ENCODE measurements at regions not wholly inside any gene's neighbourhood (a gene's known extent, or its start where the extent isn't known, plus 50 kb on each side); places are given as distances from the start of the nearest gene placed in this dataset.
"Not testable (repeated sequence)": the region's sequence is repeated elsewhere in the genome, so short reads cannot be mapped to it uniquely, and the experiment has no call there.

DNA sequence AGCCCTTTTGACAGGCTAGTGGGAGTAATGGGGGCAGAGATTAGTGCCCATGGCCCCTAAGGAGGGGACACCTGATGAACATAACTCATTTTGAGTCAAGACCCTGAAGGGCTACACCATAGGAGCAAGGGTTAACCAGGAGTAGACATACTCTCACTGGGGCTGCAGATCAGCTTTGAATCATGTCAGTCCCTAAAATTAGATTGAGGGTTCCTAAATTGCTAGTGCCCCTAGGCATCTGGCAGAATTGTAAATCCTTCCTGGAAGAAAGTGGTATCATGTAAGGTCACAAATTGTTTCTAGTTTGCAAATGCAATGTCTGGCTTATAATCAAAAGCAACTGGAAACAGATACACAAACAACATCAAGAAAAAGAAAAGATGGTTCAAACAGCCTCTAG, 52.1 kb upstream of the LRRC37A2 start:
- intact Hi-C loops (cut with micrococcal nuclease); BruUV-seq (replicated peaks); DNase-seq (ENCODE audit: low read depth, low spot score): not testable (repeated sequence)

DNA sequence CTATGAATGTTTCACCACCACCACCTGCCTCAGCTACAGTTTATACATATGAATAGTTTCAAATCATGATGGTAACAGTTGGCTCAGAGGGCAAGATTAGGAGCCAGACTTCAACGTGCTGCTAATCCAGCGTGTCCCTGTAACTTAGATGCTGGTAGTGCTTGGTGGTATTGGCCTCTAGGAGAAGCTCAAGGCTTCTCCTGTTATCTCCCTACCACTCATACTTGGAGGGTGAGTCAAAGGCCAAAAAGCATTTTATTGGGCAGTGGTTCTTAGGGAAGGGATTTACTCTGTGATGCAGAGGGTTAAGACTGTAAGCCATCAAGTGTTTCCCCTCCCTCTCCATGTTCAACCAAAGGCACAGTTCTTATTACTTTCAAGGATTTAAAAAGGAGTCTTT, 57.2 kb upstream of the LRRC37A2 start:
- H3K4me1 ChIP-seq (ENCODE audit: control insufficient read depth in 1 of 2, insufficient read depth in 2 of 2, low read length in 2 of 2); BruUV-seq (replicated peaks); H3K4me2 ChIP-seq (ENCODE audit: low read length); H3K9me2 ChIP-seq (ENCODE audit: insufficient read depth); H4K20me1 ChIP-seq (ENCODE audit: insufficient read depth); H3K27me3 ChIP-seq (ENCODE audit: insufficient read depth, low read length); CTCF ChIA-PET; intact Hi-C loops (cut with micrococcal nuclease); H3K9ac ChIP-seq (ENCODE audit: low read length); H3K27ac ChIP-seq (ENCODE audit: low read depth, low read length); RAD21 ChIA-PET (ENCODE audit: low non-redundant PET in 1 of 2, low total read pairs in 2 of 2, uncharacterized antibody in 2 of 2, unreplicated experiment in 2 of 2); POLR2A ChIA-PET; H2AFZ ChIP-seq (ENCODE audit: low read depth, low read length, poor library complexity, severe bottlenecking); H3K79me2 ChIP-seq (ENCODE audit: insufficient read depth, low read length); H3K9me3 ChIP-seq (ENCODE audit: control insufficient read depth in 1 of 2, insufficient read depth in 1 of 2, low read depth in 1 of 2, low read length in 2 of 2); H3K4me3 ChIP-seq (replicated peaks in 1 of 2; ENCODE audit: low read depth in 1 of 2, low read length in 2 of 2); H3K36me3 ChIP-seq (ENCODE audit: control insufficient read depth in 1 of 2, insufficient read depth in 2 of 2, low read length in 2 of 2); DNase-seq (ENCODE audit: low read depth, low spot score): not testable (repeated sequence)
- peak; percentile 70 for ATAC-seq

More for the DNA sequence above, 52.1 kb upstream of the LRRC37A2 start:
- H3K9me2 ChIP-seq (ENCODE audit: insufficient read depth); POLR2A ChIA-PET; H3K27me3 ChIP-seq (ENCODE audit: insufficient read depth, low read length); H3K4me1 ChIP-seq (ENCODE audit: control insufficient read depth in 1 of 2, insufficient read depth in 2 of 2, low read length in 2 of 2); H4K20me1 ChIP-seq (ENCODE audit: insufficient read depth); H3K9me3 ChIP-seq (ENCODE audit: control insufficient read depth in 1 of 2, insufficient read depth in 1 of 2, low read depth in 1 of 2, low read length in 2 of 2); RAD21 ChIA-PET (ENCODE audit: low non-redundant PET in 1 of 2, low total read pairs in 2 of 2, uncharacterized antibody in 2 of 2, unreplicated experiment in 2 of 2); H3K4me3 ChIP-seq (replicated peaks in 1 of 2; ENCODE audit: low read depth in 1 of 2, low read length in 2 of 2); H3K36me3 ChIP-seq (ENCODE audit: control insufficient read depth in 1 of 2, insufficient read depth in 2 of 2, low read length in 2 of 2); H3K4me2 ChIP-seq (ENCODE audit: low read length); CTCF ChIA-PET; H3K27ac ChIP-seq (ENCODE audit: low read depth, low read length); H3K9ac ChIP-seq (ENCODE audit: low read length); ATAC-seq; H2AFZ ChIP-seq (ENCODE audit: low read depth, low read length, poor library complexity, severe bottlenecking); H3K79me2 ChIP-seq (ENCODE audit: insufficient read depth, low read length): not testable (repeated sequence)

GRCh38 chr17:46454572-46454971, 57.7 kb upstream of the LRRC37A2 start:
- H4K20me1 ChIP-seq (ENCODE audit: insufficient read depth); H3K9ac ChIP-seq (ENCODE audit: low read length); H3K27me3 ChIP-seq (ENCODE audit: insufficient read depth, low read length); H3K36me3 ChIP-seq (ENCODE audit: control insufficient read depth in 1 of 2, insufficient read depth in 2 of 2, low read length in 2 of 2); H3K4me3 ChIP-seq (replicated peaks in 1 of 2; ENCODE audit: low read depth in 1 of 2, low read length in 2 of 2); intact Hi-C loops (cut with micrococcal nuclease); POLR2A ChIA-PET; RAD21 ChIA-PET (ENCODE audit: low non-redundant PET in 1 of 2, low total read pairs in 2 of 2, uncharacterized antibody in 2 of 2, unreplicated experiment in 2 of 2); H3K79me2 ChIP-seq (ENCODE audit: insufficient read depth, low read length); DNase-seq (ENCODE audit: low read depth, low spot score); CTCF ChIA-PET; H3K9me3 ChIP-seq (ENCODE audit: control insufficient read depth in 1 of 2, insufficient read depth in 1 of 2, low read depth in 1 of 2, low read length in 2 of 2); H3K4me2 ChIP-seq (ENCODE audit: low read length); BruUV-seq (replicated peaks); H2AFZ ChIP-seq (ENCODE audit: low read depth, low read length, poor library complexity, severe bottlenecking); H3K4me1 ChIP-seq (ENCODE audit: control insufficient read depth in 1 of 2, insufficient read depth in 2 of 2, low read length in 2 of 2); H3K9me2 ChIP-seq (ENCODE audit: insufficient read depth); H3K27ac ChIP-seq (ENCODE audit: low read depth, low read length); ATAC-seq: not testable (repeated sequence)

DNA sequence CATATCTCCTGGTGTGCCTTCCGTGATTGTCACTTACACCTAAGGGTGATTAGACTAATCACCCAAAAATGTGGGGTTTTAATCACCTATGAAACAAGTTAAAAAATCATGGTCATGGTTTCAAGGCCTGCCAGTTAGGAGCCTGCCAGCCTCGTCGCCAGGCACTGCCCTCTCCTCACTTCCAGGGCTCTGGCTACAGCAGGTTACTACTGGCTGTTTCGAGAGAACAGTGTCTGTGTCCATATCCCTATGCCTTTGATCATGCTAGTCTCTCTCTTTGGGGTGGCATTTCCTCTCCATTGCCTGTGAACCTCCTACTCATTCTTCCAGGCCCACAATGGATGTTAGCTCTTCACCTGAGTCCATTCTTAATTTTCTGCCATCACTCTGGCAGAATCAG, 59.2 kb upstream of the LRRC37A2 start:
- H3K9ac ChIP-seq (ENCODE audit: low read length); H3K27ac ChIP-seq (ENCODE audit: low read depth, low read length); H3K9me2 ChIP-seq (ENCODE audit: insufficient read depth); BruUV-seq (replicated peaks); H3K4me1 ChIP-seq (ENCODE audit: control insufficient read depth in 1 of 2, insufficient read depth in 2 of 2, low read length in 2 of 2); RAD21 ChIA-PET (ENCODE audit: low non-redundant PET in 1 of 2, low total read pairs in 2 of 2, uncharacterized antibody in 2 of 2, unreplicated experiment in 2 of 2); H3K79me2 ChIP-seq (ENCODE audit: insufficient read depth, low read length); H3K27me3 ChIP-seq (ENCODE audit: insufficient read depth, low read length); POLR2A ChIA-PET; H3K36me3 ChIP-seq (ENCODE audit: control insufficient read depth in 1 of 2, insufficient read depth in 2 of 2, low read length in 2 of 2); ATAC-seq; intact Hi-C loops (cut with micrococcal nuclease); H3K4me2 ChIP-seq (ENCODE audit: low read length); CTCF ChIA-PET; H3K9me3 ChIP-seq (ENCODE audit: control insufficient read depth in 1 of 2, insufficient read depth in 1 of 2, low read depth in 1 of 2, low read length in 2 of 2); H3K4me3 ChIP-seq (replicated peaks in 1 of 2; ENCODE audit: low read depth in 1 of 2, low read length in 2 of 2); DNase-seq (ENCODE audit: low read depth, low spot score); H4K20me1 ChIP-seq (ENCODE audit: insufficient read depth); H2AFZ ChIP-seq (ENCODE audit: low read depth, low read length, poor library complexity, severe bottlenecking): not testable (repeated sequence)

- H3K4me2 ChIP-seq (ENCODE audit: low read length); CTCF ChIA-PET; H3K9ac ChIP-seq (ENCODE audit: low read length); DNase-seq (ENCODE audit: low read depth, low spot score); RAD21 ChIA-PET (ENCODE audit: low non-redundant PET in 1 of 2, low total read pairs in 2 of 2, uncharacterized antibody in 2 of 2, unreplicated experiment in 2 of 2); H3K9me3 ChIP-seq (ENCODE audit: control insufficient read depth in 1 of 2, insufficient read depth in 1 of 2, low read depth in 1 of 2, low read length in 2 of 2); H3K9me2 ChIP-seq (ENCODE audit: insufficient read depth); H3K4me3 ChIP-seq (replicated peaks in 1 of 2; ENCODE audit: low read depth in 1 of 2, low read length in 2 of 2); intact Hi-C loops (cut with micrococcal nuclease); H4K20me1 ChIP-seq (ENCODE audit: insufficient read depth); H3K27ac ChIP-seq (ENCODE audit: low read depth, low read length); H3K4me1 ChIP-seq (ENCODE audit: control insufficient read depth in 1 of 2, insufficient read depth in 2 of 2, low read length in 2 of 2); H2AFZ ChIP-seq (ENCODE audit: low read depth, low read length, poor library complexity, severe bottlenecking); H3K79me2 ChIP-seq (ENCODE audit: insufficient read depth, low read length); H3K27me3 ChIP-seq (ENCODE audit: insufficient read depth, low read length); BruUV-seq (replicated peaks); H3K36me3 ChIP-seq (ENCODE audit: control insufficient read depth in 1 of 2, insufficient read depth in 2 of 2, low read length in 2 of 2); POLR2A ChIA-PET: not testable (repeated sequence)
- peak; percentile 53; the same call in 1 of the 2 replicates for ATAC-seq
Observed at GRCh38 chr17:46445849-46446248, 66.4 kb upstream of the LRRC37A2 start.

Measured in HCT116 (cell line).